Liver (tissue), 7 donors: ENCODE measurements at regions not wholly inside any gene's neighbourhood (a gene's known extent, or its start where the extent isn't known, plus 50 kb on each side); places are given as distances from the start of the nearest gene placed in this dataset.

Experiments used
- DNase-seq: peaks from one replicate; pipeline ENCODE4 v3.0.0-alpha.2; 2017; ENCODE audit warnings: low spot score
- H3K27ac ChIP-seq, 2 donors: one replicate each; pipeline ENCODE4 v1.7.0; 2013; ENCODE audit warnings: inconsistent platforms in 2 of 2, low read length in 2 of 2, control low read depth in 1 of 2, low read depth in 1 of 2, mild to moderate bottlenecking in 1 of 2
- H3K27me3 ChIP-seq, 4 donors: one replicate each; pipeline versions ENCODE4 v1.6.1 to v1.7.0; 2013; ENCODE audit warnings: low read length in 3 of 4, inconsistent platforms in 1 of 4, mild to moderate bottlenecking in 1 of 4, moderate library complexity in 1 of 4; ENCODE audit not compliant: control insufficient read depth in 4 of 4, insufficient read depth in 4 of 4
- H3K36me3 ChIP-seq, 4 donors: one replicate each; pipeline versions ENCODE4 v1.6.1 to v1.7.0; 2013; ENCODE audit warnings: low read length in 3 of 4, mild to moderate bottlenecking in 3 of 4, low read depth in 1 of 4, moderate library complexity in 1 of 4; ENCODE audit not compliant: control insufficient read depth in 4 of 4, insufficient read depth in 3 of 4
- H3K4me1 ChIP-seq, 4 donors: one replicate each; pipeline versions ENCODE4 v1.6.1 to v1.7.0; 2013; ENCODE audit warnings: low read length in 3 of 4, mild to moderate bottlenecking in 3 of 4, moderate library complexity in 1 of 4; ENCODE audit not compliant: control insufficient read depth in 4 of 4, insufficient read depth in 4 of 4
- H3K4me3 ChIP-seq, 3 donors: one replicate each; pipeline versions ENCODE4 v1.6.1 to v1.7.0; 2013; ENCODE audit warnings: low read length in 3 of 3, control low read depth in 1 of 3, low read depth in 1 of 3, mild to moderate bottlenecking in 1 of 3
- H3K9ac ChIP-seq, 2 donors: one replicate each; pipeline ENCODE4 v1.7.0; 2013; ENCODE audit warnings: low read length in 2 of 2, mild to moderate bottlenecking in 2 of 2, moderate library complexity in 2 of 2, control low read depth in 1 of 2, low read depth in 1 of 2
- H3K9me3 ChIP-seq, 4 donors: one replicate each; pipeline versions ENCODE4 v1.6.1 to v1.7.0; 2013; ENCODE audit warnings: low read length in 3 of 4; ENCODE audit not compliant: control insufficient read depth in 4 of 4
- CTCF ChIP-seq: fragments of 150-350 bp; IDR thresholded peaks from 2 replicates; pipeline ENCODE4 v1.5.1; 2017; ENCODE audit warnings: improper control_type of control experiment, low read depth, low read length; ENCODE audit not compliant: missing input control
- EGR1 ChIP-seq, 2 donors: IDR thresholded peaks; 2 replicates each; pipeline ENCODE4 v1.6.1; 2016 to 2018; ENCODE audit warnings: antibody characterized with exemption in 2 of 2, low read depth in 2 of 2
- FOXA1 ChIP-seq: IDR thresholded peaks from 2 replicates; pipeline ENCODE4 v1.6.1; 2016; ENCODE audit warnings: antibody characterized with exemption
- FOXA2 ChIP-seq: IDR thresholded peaks from 2 replicates; pipeline ENCODE4 v1.6.1; 2016; ENCODE audit warnings: antibody characterized with exemption
- GABPA ChIP-seq, 2 donors: IDR thresholded peaks in 1 of 2; conservative IDR thresholded peaks in 1 of 2; 2 replicates each; pipeline ENCODE4 v1.6.1; 2016; ENCODE audit warnings: antibody characterized with exemption in 2 of 2, mild to moderate bottlenecking in 1 of 2, moderate library complexity in 1 of 2
- HNF4A ChIP-seq, 2 donors: conservative IDR thresholded peaks; 2 replicates each; pipeline ENCODE4 v1.6.1; 2016; ENCODE audit warnings: antibody characterized with exemption in 2 of 2, mild to moderate bottlenecking in 2 of 2
- HNF4G ChIP-seq: IDR thresholded peaks from 2 replicates; pipeline ENCODE4 v1.6.1; 2016; ENCODE audit warnings: antibody characterized with exemption
- JUND ChIP-seq, 2 donors: IDR thresholded peaks; 2 replicates each; pipeline ENCODE4 v1.6.1; 2016; ENCODE audit warnings: antibody characterized with exemption in 2 of 2
- NR2F2 ChIP-seq: IDR thresholded peaks from 2 replicates; pipeline ENCODE4 v1.6.1; 2016; ENCODE audit warnings: antibody characterized with exemption
- RAD21 ChIP-seq, 2 donors: IDR thresholded peaks; 2 replicates each; pipeline ENCODE4 v1.6.1; 2016; ENCODE audit warnings: antibody characterized with exemption in 2 of 2, mild to moderate bottlenecking in 2 of 2
- REST ChIP-seq: IDR thresholded peaks from 2 replicates; pipeline ENCODE4 v1.6.1; 2016; ENCODE audit warnings: antibody characterized with exemption, mild to moderate bottlenecking
- RXRA ChIP-seq, 2 donors: IDR thresholded peaks; 2 replicates each; pipeline ENCODE4 v1.6.1; 2017 to 2018; ENCODE audit warnings: antibody characterized with exemption in 2 of 2, mild to moderate bottlenecking in 1 of 2
- SP1 ChIP-seq: IDR thresholded peaks from 2 replicates; pipeline ENCODE4 v1.6.1; 2018; ENCODE audit warnings: antibody characterized with exemption, mild to moderate bottlenecking
- TAF1 ChIP-seq: conservative IDR thresholded peaks from 2 replicates; pipeline ENCODE4 v1.6.1; 2016; ENCODE audit warnings: antibody characterized with exemption, mild to moderate bottlenecking
- YY1 ChIP-seq: IDR thresholded peaks from 2 replicates; pipeline ENCODE4 v1.6.1; 2016; ENCODE audit warnings: antibody characterized with exemption, mild to moderate bottlenecking
- ZBTB33 ChIP-seq: IDR thresholded peaks from 2 replicates; pipeline ENCODE4 v1.6.1; 2016; ENCODE audit warnings: antibody characterized with exemption
- TF ChIP-seq, protein P1 (sequence below): IDR thresholded peaks from 2 replicates; pipeline ENCODE4 v1.6.1; 2016; ENCODE audit warnings: antibody characterized with exemption
- TF ChIP-seq, protein P2 (sequence below): IDR thresholded peaks from 2 replicates; pipeline ENCODE4 v1.6.1; 2016; ENCODE audit warnings: antibody characterized with exemption
- donor health status: healthy.
- donor health status: healthy.
- donor health status: healthy.
- donor health status: healthy.

- Histone ChIP-seq H3K27ac (no peak overlapping the region), H3K9me3 (no peaks in the 10 kb centered on the region), H3K27me3 (no peaks in the 10 kb centered on the region), H3K4me1 (peaks cover 0 to 5% (median 2%) of the 10 kb centered on the region in 4 donors), H3K36me3 (no peaks in the 10 kb centered on the region), H3K9ac (no peak overlapping the region), H3K4me3 (no peak overlapping the region)
- TF ChIP-seq, protein P1, sequence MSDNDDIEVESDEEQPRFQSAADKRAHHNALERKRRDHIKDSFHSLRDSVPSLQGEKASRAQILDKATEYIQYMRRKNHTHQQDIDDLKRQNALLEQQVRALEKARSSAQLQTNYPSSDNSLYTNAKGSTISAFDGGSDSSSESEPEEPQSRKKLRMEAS = no peak
- TF ChIP-seq GABPA (IDR thresholded peaks at IDR 0.05 in 1 of 2, conservative IDR thresholded peaks at IDR 0.05 in 1 of 2) = no peak
- no peak for TF ChIP-seq HNF4A (conservative IDR thresholded peaks at IDR 0.05)
- no peak for TF ChIP-seq EGR1 (IDR thresholded peaks at IDR 0.05; ENCODE audit: low read depth in 2 of 2)
- TF ChIP-seq RAD21 (IDR thresholded peaks at IDR 0.05) = no peak
- TF ChIP-seq JUND (IDR thresholded peaks at IDR 0.05) = no peak
- no peak for TF ChIP-seq REST
- no peak for TF ChIP-seq HNF4G
- no peak for TF ChIP-seq TAF1
- TF ChIP-seq YY1 = no peak
- no peak for TF ChIP-seq CTCF
- TF ChIP-seq SP1 = no peak
- no peak for TF ChIP-seq FOXA1
- no peak for TF ChIP-seq ZBTB33
- TF ChIP-seq RXRA (IDR thresholded peaks at IDR 0.05) = no peak
- no peak for TF ChIP-seq FOXA2
- DNase-seq = no peak
These were observed 213.3 kb downstream of the WDR11 start for GRCh38 chr10:121064491-121064890.

DNA sequence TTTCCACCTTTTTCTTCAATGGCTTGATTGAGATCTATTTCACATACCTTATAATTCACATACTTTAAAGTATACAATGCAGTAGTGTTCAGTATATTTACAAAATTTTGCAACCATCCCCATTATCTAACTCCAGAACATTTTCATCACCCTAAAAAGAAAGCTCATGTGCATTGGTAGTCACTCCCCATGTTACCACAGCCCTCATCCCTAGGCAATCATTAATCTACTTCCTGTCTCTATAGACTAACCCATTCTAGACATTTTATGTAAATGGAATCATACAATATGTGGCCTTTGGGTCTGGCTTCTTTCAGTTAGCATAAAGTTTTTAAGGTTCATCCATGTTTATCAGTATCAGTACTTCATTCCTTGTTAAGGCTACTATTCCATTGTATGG is 214.2 kb downstream of the WDR11 start:
- no peak overlapping the region for H3K27ac ChIP-seq
- no peaks in the 10 kb centered on the region for H3K36me3 ChIP-seq
- H3K4me3 ChIP-seq = no peak overlapping the region
- H3K4me1 ChIP-seq = peaks cover 0 to 5% (median 2%) of the 10 kb centered on the region in 4 donors
- no peaks in the 10 kb centered on the region for H3K27me3 ChIP-seq
- H3K9ac ChIP-seq = no peak overlapping the region
- H3K9me3 ChIP-seq = no peaks in the 10 kb centered on the region
- DNase-seq = no peak
- TF ChIP-seq, protein P2, sequence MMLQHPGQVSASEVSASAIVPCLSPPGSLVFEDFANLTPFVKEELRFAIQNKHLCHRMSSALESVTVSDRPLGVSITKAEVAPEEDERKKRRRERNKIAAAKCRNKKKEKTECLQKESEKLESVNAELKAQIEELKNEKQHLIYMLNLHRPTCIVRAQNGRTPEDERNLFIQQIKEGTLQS = no peak
- TF ChIP-seq RAD21 (IDR thresholded peaks at IDR 0.05) (no peak), REST (no peak), NR2F2 (no peak), YY1 (no peak), RXRA (IDR thresholded peaks at IDR 0.05) (no peak), FOXA1 (no peak), EGR1 (IDR thresholded peaks at IDR 0.05; ENCODE audit: low read depth in 2 of 2) (no peak), HNF4A (conservative IDR thresholded peaks at IDR 0.05) (no peak), CTCF (no peak), FOXA2 (no peak), GABPA (IDR thresholded peaks at IDR 0.05 in 1 of 2, conservative IDR thresholded peaks at IDR 0.05 in 1 of 2) (no peak)
- TF ChIP-seq, protein P1 = no peak
